HG02759 (cell line): ENCODE measurements at regions not wholly inside any gene's neighbourhood (a gene's known extent, or its start where the extent isn't known, plus 50 kb on each side); places are given as distances from the start of the nearest gene placed in this dataset.
"Not testable (repeated sequence)": the region's sequence is repeated elsewhere in the genome, so short reads cannot be mapped to it uniquely, and the experiment has no call there.

Source experiments
- ATAC-seq: cut with Tn5 transposase; IDR thresholded peaks from one replicate; pipeline ENCODE4 v1.9.1; 2021; ENCODE audit warnings: mild to moderate bottlenecking, moderate library complexity; ENCODE audit not compliant: unreplicated experiment

DNA sequence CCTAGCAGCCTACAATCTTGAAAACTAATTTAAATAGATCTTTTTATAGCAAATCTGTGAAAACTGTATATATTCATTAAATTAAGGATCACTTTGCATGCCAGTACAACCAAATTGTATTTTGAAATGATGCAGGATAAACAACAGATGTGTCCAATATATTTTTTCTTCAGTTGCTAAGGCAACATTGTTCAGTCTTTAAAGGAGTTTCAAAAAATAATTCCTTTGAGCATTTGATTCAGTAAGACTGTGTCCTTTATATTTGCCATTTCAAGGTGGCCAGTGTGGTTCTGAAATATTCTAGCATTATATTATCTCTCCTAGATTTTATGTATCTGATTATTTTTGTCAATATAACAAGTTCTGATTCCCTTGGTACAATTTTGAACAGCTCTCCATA lies 254.7 kb downstream of the PLOD2 start:
- no peak for ATAC-seq

DNA sequence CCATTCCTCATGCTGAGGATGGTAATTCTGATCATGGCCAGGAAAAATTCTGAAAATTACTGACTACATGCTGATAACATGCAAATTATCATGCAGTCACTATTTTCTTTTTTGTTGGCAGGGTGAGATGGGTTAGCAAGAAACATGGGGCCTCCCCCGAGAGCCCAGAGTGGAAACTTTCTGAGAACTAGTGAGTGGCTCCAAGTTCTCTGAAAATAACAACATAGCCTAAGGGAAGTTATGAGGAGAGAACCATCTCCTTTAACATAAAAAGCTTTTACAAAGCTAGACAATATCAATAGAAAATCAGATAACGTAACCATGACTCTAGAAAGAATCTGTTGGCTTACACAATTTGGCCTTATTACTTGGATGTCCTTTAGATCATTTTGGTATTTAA lies 254.2 kb downstream of the PLOD2 start:
- no peak for ATAC-seq

DNA sequence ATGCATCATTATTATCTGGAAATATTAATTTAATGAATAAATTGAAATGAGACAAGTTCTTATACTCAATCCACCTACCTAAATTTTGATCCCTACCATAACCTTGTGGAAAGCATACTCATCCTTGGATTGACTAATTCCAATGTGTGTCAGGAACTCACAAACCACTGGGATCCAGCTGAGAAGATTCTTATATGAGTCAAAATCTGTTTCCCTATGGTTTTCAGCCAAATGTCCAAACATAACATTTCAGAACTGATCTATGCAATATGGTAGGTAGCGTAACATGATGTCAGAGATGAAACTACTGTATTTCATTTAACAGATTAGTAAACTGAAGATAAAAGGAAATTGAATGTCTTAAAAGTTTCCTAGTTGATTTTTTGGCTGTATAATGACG lies 250.0 kb downstream of the PLOD2 start:
- ATAC-seq: no peak

DNA sequence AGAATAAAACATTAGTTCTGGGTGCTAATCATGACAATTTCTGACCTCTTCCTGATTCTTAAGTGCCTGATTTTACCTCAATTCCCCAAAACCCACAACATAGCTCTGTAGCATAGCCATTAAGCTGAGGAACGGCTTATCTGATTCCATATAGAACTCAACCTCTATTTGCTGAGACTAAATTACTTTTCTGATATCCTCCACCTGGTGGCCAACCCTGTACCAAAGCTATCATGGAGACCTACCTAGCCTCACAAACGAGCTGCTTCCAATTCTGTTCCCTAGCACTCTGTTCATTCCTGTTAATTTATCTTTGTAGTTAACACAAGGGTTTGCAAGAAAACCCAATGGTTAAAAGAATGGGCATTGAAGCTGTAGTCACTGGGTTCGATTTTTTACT lies 245.2 kb downstream of the PLOD2 start:
- no peak for ATAC-seq

DNA sequence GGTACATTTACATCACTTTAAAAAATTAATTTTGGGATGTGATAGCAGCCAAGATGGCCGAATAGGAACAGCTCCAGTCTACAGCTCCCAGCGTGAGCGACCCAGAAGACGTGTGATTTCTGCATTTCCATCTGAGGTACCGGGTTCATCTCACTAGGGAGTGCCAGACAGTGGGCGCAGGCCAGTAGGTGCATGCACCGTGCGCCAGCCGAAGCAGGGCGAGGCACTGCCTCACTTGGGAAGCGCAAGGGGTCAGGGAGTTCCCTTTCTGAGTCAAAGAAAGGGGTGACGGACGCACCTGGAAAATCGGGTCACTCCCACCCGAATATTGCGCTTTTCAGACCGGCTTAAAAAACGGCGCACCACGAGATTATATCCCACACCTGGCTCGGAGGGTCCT lies 233.2 kb downstream of the PLOD2 start:
- not testable (repeated sequence) for ATAC-seq

GRCh38 chr3:145936971-145937370 lies 224.0 kb downstream of the PLOD2 start:
- no peak for ATAC-seq

- no peak for ATAC-seq
Observed at GRCh38 chr3:145939431-145939830, 221.6 kb downstream of the PLOD2 start.

- no peak for ATAC-seq
Observed at GRCh38 chr3:145942052-145942451, 218.9 kb downstream of the PLOD2 start.

GRCh38 chr3:145943952-145944351 lies 217.0 kb downstream of the PLOD2 start:
- ATAC-seq: no peak

GRCh38 chr3:145951441-145951840 lies 209.5 kb downstream of the PLOD2 start:
- no peak for ATAC-seq

DNA sequence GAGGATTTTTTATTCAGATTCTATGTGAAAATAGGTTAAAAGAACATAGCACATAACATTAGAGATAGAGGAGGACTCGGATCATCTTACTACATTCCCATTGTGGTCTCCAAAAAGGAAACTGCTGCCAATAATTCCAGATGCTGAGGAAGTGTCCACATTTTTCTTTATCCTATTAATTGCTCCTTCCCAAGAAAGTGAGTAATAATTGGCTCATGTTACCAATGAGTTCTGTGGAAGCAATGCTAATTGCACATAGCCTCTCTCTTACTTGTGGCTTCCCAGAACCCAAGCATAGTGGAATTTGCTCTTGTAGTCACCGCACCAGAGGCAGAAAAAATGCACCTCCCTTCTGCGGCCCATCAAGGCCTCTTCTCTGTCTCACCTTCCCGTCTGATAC lies 208.4 kb downstream of the PLOD2 start:
- no peak for ATAC-seq

DNA sequence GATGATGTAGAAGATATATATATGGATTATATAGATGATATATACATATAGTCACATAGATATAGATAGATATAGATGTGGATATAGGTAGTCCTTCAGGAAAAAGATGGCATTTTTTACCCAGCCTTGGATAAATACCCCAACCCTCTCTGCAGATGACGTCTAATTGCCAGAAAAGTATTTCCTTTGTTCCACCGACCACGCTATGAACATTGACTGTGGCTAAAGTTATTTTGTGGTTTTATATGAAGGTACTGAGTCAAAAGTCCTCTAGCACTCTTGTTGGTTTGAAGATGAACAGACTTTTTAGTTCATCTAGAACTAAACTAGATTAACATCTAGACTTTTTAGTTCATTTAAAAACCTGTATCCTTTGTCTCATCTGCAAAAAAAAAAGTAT lies 207.7 kb downstream of the PLOD2 start:
- ATAC-seq: no peak

DNA sequence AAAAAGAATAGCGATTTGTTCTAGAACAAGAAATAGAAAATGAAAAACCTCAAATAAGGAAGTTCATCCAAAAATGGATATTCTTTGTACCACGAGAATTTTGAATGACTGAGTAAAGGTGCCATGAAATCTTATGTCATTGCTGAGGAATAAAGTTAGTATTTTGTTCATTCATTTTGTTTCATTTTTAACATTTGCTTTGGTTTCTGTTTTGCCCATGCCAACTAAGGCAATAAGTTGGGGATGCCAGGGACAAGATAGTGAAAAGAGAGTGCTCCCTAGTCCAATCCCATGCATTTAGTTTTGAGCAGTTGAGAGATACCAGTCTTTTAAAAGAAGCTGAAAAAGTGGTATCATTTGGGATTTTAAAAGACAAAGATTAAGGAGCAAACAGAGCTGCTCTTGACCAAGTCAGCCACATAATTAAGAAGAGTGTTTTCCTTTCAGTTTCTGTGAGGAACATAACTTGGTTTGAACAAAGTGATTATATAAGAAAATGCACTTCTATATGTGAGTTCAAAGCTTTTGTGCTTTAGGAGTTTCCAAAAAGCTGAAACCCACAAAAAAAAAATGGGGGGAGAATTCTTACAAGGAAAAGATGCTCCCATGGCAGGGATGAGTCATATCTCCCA lies 201.4 kb downstream of the PLOD2 start:
- ATAC-seq: peak; percentile 52

GRCh38 chr3:145963111-145963510 lies 197.9 kb downstream of the PLOD2 start:
- no peak for ATAC-seq

DNA sequence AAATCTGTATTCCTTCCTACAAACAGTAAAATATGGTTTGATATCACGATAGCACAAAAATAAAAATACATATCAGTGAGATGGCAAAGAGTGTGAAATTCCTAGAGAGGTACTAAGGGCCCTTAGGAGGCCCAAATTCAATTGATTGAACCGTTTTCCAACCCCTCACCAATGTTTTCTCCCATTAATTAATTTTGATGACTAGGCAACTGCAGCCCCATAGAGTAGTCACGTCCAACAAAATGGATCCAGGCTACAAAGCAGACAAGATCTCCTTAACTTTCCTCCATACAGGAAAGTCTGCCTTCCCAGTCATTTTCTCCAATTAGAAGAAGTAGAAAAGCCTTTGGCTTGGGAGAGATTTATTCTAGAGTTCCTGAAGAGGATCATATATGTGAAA lies 193.9 kb downstream of the PLOD2 start:
- ATAC-seq: no peak

DNA sequence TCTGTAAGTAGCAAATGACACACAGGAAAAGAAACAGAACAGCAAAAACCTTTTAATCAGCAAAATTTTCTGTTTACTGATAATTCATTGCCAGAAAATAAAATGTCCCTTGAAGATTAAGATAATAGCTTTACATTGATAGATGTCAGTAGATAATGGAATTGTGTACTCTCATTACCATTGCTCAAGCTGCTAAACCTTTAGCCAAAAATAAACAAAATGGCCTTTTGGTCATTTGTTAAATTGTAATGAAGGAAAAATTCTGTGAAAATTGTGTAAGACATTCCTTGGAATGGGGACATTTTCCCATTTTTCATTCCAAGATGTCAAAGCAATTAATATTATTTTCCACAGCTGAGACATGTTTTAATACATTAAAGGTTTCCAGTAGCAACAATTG lies 189.8 kb downstream of the PLOD2 start:
- no peak for ATAC-seq

- ATAC-seq: no peak
Observed at GRCh38 chr3:145972851-145973250, 188.1 kb downstream of the PLOD2 start.

DNA sequence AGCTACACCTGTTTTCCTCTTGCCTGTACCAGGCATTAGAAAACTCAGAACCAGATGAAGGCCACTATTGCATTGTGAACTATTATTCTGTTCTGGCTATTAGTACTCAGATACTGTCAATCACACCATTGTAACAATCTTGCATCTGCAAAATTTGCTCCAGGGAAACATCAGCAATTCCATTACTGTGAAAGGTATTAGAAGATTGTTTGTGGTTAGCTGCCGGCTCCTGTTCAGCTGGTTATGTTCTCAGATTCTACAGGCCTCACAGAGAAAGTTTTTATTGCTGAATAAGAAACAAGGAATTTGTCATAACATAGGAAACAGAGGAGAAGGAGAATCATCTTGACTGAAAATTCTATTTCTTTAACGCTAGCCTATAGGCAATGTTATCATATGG lies 179.9 kb downstream of the PLOD2 start:
- no peak for ATAC-seq

DNA sequence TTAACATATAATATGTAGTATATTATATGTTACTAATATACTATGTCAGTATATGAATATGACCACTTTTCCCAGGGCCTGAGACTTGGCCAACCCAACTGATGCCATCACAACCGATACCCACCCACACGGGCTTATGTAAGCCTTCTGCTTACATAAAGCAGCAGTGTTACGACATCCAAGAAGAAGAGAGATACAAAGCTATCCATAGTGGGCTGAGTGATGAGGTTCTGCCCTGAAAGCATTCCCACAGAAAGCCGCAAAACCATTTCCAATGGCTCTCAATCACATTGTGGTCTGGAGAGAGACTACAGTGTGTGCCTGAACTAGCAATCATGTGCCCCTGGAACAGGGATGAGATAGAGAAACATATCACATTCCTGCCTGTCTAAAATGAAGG lies 177.9 kb downstream of the PLOD2 start:
- no peak for ATAC-seq
